WTC11 (cell line): ENCODE measurements at regions not wholly inside any gene's neighbourhood (a gene's known extent, or its start where the extent isn't known, plus 50 kb on each side); places are given as distances from the start of the nearest gene placed in this dataset.
"Not testable (repeated sequence)": the region's sequence is repeated elsewhere in the genome, so short reads cannot be mapped to it uniquely, and the experiment has no call there.

Experiments used
- ATAC-seq: fragments of 200-7000 bp; cut with Tn5 transposase; 2 replicates; pipeline ENCODE4 v1.10.0; 2021; ENCODE audit warnings: mild to moderate bottlenecking, moderate library complexity
- CTCF ChIA-PET: fragments of 300-600 bp; sonication (Branson Sonifier 250); formaldehyde crosslinking; loops from one replicate; lab custom pipeline; 2021; ENCODE audit warnings: antibody characterized with exemption; lab: Charles Lee
- POLR2A ChIA-PET: fragments of 350-600 bp; sonication (Branson Sonifier 250); formaldehyde crosslinking; loops from one replicate; lab custom pipeline; 2021; ENCODE audit warnings: antibody characterized with exemption; lab: Charles Lee
- DNase-seq: peaks from one replicate; pipeline ENCODE4 v3.0.0; 2021; ENCODE audit warnings: low spot score
- H3K27ac Mint-ChIP-seq: 2 replicates; pipeline ENCODE4 v1.8.0; 2021; ENCODE audit warnings: mixed read lengths
- H3K27me3 Mint-ChIP-seq: 2 replicates; pipeline ENCODE4 v1.8.0; 2021; ENCODE audit warnings: low read depth, mild to moderate bottlenecking, moderate library complexity, mixed read lengths
- H3K36me3 Mint-ChIP-seq: 2 replicates; pipeline ENCODE4 v1.8.0; 2021; ENCODE audit warnings: mixed read lengths
- H3K4me1 Mint-ChIP-seq: 2 replicates; pipeline ENCODE4 v1.8.0; 2022; ENCODE audit warnings: mixed read lengths
- H3K4me3 Mint-ChIP-seq: 2 replicates; pipeline ENCODE4 v1.8.0; 2021; ENCODE audit warnings: mild to moderate bottlenecking, moderate library complexity, mixed read lengths
- H3K9me3 Mint-ChIP-seq: 2 replicates; pipeline ENCODE4 v1.8.0; 2021; ENCODE audit warnings: mixed read lengths
- ATF3 ChIP-seq: sonication (generic); formaldehyde crosslinking; conservative IDR thresholded peaks from 2 replicates; pipeline ENCODE4 v1.8.1; 2022; ENCODE audit warnings: mild to moderate bottlenecking, missing genetic modification reagents
- ELF4 ChIP-seq: sonication (generic); formaldehyde crosslinking; IDR thresholded peaks from 2 replicates; pipeline ENCODE4 v1.8.1; 2022; ENCODE audit warnings: low read depth, mild to moderate bottlenecking, moderate library complexity, missing genetic modification reagents
- ERG ChIP-seq: fragments of 250-450 bp; sonication (Bioruptor Pico); IDR thresholded peaks from 2 replicates; pipeline ENCODE4 v1.8.0; 2021; ENCODE audit warnings: mild to moderate bottlenecking
- FOXP4 ChIP-seq: sonication (generic); formaldehyde crosslinking; IDR thresholded peaks from 2 replicates; pipeline ENCODE4 v1.8.0; 2022; ENCODE audit warnings: mild to moderate bottlenecking, missing genetic modification reagents
- NFE2L1 ChIP-seq: sonication (generic); formaldehyde crosslinking; IDR thresholded peaks from 2 replicates; pipeline ENCODE4 v1.8.1; 2023; ENCODE audit warnings: missing genetic modification reagents
- OVOL2 ChIP-seq: fragments of 250-450 bp; sonication (Bioruptor Pico); IDR thresholded peaks from 2 replicates; pipeline ENCODE4 v1.9.0; 2021; ENCODE audit warnings: mild to moderate bottlenecking, borderline replicate concordance
- PRDM15 ChIP-seq: sonication (generic); formaldehyde crosslinking; IDR thresholded peaks from 2 replicates; pipeline ENCODE4 v1.8.0; 2022; ENCODE audit warnings: missing genetic modification reagents
- PRRX2 ChIP-seq: fragments of 250-450 bp; sonication (Bioruptor Pico); IDR thresholded peaks from 2 replicates; pipeline ENCODE4 v1.8.0; 2021; ENCODE audit warnings: mild to moderate bottlenecking
- SMAD3 ChIP-seq: sonication (generic); formaldehyde crosslinking; IDR thresholded peaks from 2 replicates; pipeline ENCODE4 v1.8.0; 2022; ENCODE audit warnings: missing genetic modification reagents, mild to moderate bottlenecking, borderline replicate concordance
- SMAD4 ChIP-seq: sonication (generic); formaldehyde crosslinking; IDR thresholded peaks from 2 replicates; pipeline ENCODE4 v1.8.0; 2022; ENCODE audit warnings: mild to moderate bottlenecking, missing genetic modification reagents
- STAT6 ChIP-seq: sonication (generic); formaldehyde crosslinking; conservative IDR thresholded peaks from 2 replicates; pipeline ENCODE4 v1.8.1; 2023; ENCODE audit warnings: mild to moderate bottlenecking, low read depth, missing genetic modification reagents, moderate library complexity
- USF1 ChIP-seq: sonication (generic); formaldehyde crosslinking; IDR thresholded peaks from 2 replicates; pipeline ENCODE4 v1.8.0; 2022; ENCODE audit warnings: mild to moderate bottlenecking, missing genetic modification reagents
- ZNF121 ChIP-seq: sonication (generic); formaldehyde crosslinking; IDR thresholded peaks from 2 replicates; pipeline ENCODE4 v1.8.0; 2023; ENCODE audit warnings: missing genetic modification reagents
- ZNF232 ChIP-seq: sonication (generic); formaldehyde crosslinking; IDR thresholded peaks from 2 replicates; pipeline ENCODE4 v1.8.0; 2022; ENCODE audit warnings: mild to moderate bottlenecking, missing genetic modification reagents
- ZNF416 ChIP-seq: fragments of 250-450 bp; sonication (Bioruptor Pico); IDR thresholded peaks from 2 replicates; pipeline ENCODE4 v1.9.0; 2021; ENCODE audit warnings: mild to moderate bottlenecking, inconsistent platforms

GRCh38 chr4:153099391-153100140, 104.7 kb upstream of the TRIM2 start:
- TF ChIP-seq NFE2L1 (no peak), PRRX2 (CRISPR knock-in tag) (no peak), SMAD4 (CRISPR knock-in tag) (no peak), STAT6 (no peak), ELF4 (no peak), OVOL2 (CRISPR knock-in tag) (no peak), PRDM15 (CRISPR knock-in tag) (no peak), ZNF232 (no peak), ERG (CRISPR knock-in tag) (no peak), SMAD3 (no peak), ZNF121 (no peak), FOXP4 (CRISPR knock-in tag) (no peak), ATF3 (no peak), USF1 (CRISPR knock-in tag) (no peak), ZNF416 (CRISPR knock-in tag) (no peak)
- no peak overlapping the region for H3K27ac Mint-ChIP-seq
- H3K27me3 Mint-ChIP-seq, result no peaks in the 10 kb centered on the region; the same call in 1 of the 2 replicates
- peaks cover 3% of the 10 kb centered on the region for H3K9me3 Mint-ChIP-seq
- H3K4me1 Mint-ChIP-seq, result peaks cover 1% of the 10 kb centered on the region; the same call in 1 of the 2 replicates
- no peak for ATAC-seq
- no peak for DNase-seq
- H3K4me3 Mint-ChIP-seq, result no peak overlapping the region
- ChIA-PET CTCF (interaction anchor here (0.6 to 1.3 kb wide), 3 partner anchors 16 to 43 kb away, joined by 3 to 6 read pairs (median 4); no protein-coding TSS in a partner anchor), POLR2A (no interaction called here)
- H3K36me3 Mint-ChIP-seq, result no peaks in the 10 kb centered on the region

GRCh38 chr4:153106736-153107135, 97.5 kb upstream of the TRIM2 start:
- CTCF ChIA-PET, result interaction anchor here (1.1 to 1.8 kb wide), 2 partner anchors 23 to 24 kb away, joined by 3 to 8 read pairs; no protein-coding TSS in a partner anchor
- H3K4me3 Mint-ChIP-seq, POLR2A ChIA-PET, H3K27me3 Mint-ChIP-seq, H3K27ac Mint-ChIP-seq, ATAC-seq, H3K4me1 Mint-ChIP-seq, DNase-seq: not testable (repeated sequence)
- peaks cover 26% of the 10 kb centered on the region for H3K9me3 Mint-ChIP-seq
- peaks cover 14% of the 10 kb centered on the region; the same call in 1 of the 2 replicates for H3K36me3 Mint-ChIP-seq
